ENCODE measurements at regions not wholly inside any gene's neighbourhood (a gene's known extent, or its start where the extent isn't known, plus 50 kb on each side); places are given as distances from the start of the nearest gene placed in this dataset.

- TF ChIP-seq CTCF (IDR thresholded peaks at IDR 0.05) (no peak), EP300 (IDR thresholded peaks at IDR 0.05) (no peak)
Measured at GRCh38 chr14:34062353-34062973, 111.6 kb upstream of the EGLN3 start.
